ENCODE measurements at regions not wholly inside any gene's neighbourhood (a gene's known extent, or its start where the extent isn't known, plus 50 kb on each side); places are given as distances from the start of the nearest gene placed in this dataset.

DNA sequence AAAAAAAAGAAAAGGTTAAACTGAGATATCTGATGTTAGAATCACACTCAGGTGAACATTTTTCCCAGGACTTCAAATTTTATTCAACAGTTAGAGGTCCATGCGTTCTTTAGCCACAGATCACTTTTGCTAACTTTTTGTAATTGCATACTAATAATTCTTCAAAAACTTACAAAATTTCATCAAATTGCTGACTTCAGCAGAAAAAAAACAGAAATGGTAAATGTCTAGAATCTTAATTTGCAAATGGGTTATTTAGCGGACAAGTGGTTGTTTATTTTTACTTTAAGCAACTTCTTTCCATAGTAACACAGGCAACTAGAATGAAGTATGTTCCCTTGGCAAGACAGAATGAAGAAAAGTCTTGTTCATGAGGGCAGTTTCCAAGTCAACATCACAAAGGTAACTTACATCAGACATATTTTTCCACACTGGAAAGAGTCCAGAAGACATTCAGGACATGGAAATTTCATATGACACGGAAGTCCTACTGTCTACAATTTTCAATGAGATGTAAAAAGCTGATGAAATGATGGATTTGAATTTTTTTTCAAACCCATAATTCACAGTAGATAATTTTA, 62.5 kb upstream of the SOX5 start:
- H3K4me3 ChIP-seq, result no peak overlapping the region
- no peaks in the 10 kb centered on the region for H3K36me3 ChIP-seq
- H3K27me3 ChIP-seq, result no peaks in the 10 kb centered on the region
- DNase-seq, result no peak
- TF ChIP-seq POLR2A (IDR thresholded peaks at IDR 0.05), result no peak
- TF ChIP-seq, protein P1, sequence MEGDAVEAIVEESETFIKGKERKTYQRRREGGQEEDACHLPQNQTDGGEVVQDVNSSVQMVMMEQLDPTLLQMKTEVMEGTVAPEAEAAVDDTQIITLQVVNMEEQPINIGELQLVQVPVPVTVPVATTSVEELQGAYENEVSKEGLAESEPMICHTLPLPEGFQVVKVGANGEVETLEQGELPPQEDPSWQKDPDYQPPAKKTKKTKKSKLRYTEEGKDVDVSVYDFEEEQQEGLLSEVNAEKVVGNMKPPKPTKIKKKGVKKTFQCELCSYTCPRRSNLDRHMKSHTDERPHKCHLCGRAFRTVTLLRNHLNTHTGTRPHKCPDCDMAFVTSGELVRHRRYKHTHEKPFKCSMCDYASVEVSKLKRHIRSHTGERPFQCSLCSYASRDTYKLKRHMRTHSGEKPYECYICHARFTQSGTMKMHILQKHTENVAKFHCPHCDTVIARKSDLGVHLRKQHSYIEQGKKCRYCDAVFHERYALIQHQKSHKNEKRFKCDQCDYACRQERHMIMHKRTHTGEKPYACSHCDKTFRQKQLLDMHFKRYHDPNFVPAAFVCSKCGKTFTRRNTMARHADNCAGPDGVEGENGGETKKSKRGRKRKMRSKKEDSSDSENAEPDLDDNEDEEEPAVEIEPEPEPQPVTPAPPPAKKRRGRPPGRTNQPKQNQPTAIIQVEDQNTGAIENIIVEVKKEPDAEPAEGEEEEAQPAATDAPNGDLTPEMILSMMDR (IDR thresholded peaks at IDR 0.05), result no peak
- H3K27ac ChIP-seq, result no peak overlapping the region
- H3K4me1 ChIP-seq, result no peaks in the 10 kb centered on the region
- H3K9me3 ChIP-seq, result no peaks in the 10 kb centered on the region

DNA sequence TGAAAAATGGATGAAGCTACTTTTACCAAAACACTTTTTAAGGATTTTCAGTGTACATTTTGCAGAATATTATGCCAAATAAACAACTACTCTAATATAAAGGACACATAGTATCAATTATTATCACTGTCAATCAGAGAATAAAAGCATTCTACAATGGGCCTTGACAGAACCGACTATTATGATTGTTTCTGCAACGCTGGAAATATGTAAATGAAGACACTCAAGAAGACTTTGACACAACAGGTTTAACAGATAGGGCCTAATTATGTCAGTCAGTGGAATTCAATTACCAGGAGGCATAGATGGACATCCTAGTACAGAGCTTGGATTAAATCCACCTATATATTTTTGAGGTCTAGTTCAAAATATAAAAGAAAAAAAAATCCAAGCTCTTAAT, 58.7 kb upstream of the SOX5 start:
- Histone ChIP-seq H3K9me3 (no peaks in the 10 kb centered on the region), H3K27ac (no peak overlapping the region), H3K4me3 (no peak overlapping the region), H3K27me3 (no peaks in the 10 kb centered on the region), H3K4me1 (no peaks in the 10 kb centered on the region), H3K36me3 (no peaks in the 10 kb centered on the region)
- TF ChIP-seq, protein P1 (IDR thresholded peaks at IDR 0.05), result no peak
- TF ChIP-seq POLR2A (IDR thresholded peaks at IDR 0.05), result no peak
- DNase-seq, result no peak

Small RNAs in the stretch of these regions (small RNA-seq; reads per million reads assigned to genes)
- gene MIR920 (0 reads per million in 2 donors), gene RN7SL38P (0.89 to 1.1 reads per million in 2 donors)
